ENCODE measurements at regions not wholly inside any gene's neighbourhood (a gene's known extent, or its start where the extent isn't known, plus 50 kb on each side); places are given as distances from the start of the nearest gene placed in this dataset.

DNA sequence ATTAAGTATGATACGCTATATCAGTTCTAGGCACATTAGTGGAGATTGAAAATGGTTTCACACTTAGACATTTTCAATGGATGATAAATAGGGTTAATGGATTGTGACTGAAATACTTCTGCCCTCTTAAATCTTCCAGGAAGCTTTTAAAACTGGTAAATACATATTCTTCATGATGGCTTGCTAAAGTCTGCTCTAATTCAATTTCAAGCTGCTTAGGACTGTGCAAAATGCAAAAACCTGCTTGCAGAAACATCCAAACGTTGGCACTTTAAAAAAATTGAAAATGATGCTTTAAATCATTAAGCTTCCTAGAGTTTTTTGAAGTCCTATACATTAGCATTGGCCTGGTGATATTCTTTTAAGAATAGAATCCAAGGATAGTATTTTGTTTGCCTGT lies 214.8 kb upstream of the FSHR start:
- no peak for TF ChIP-seq CTCF (IDR thresholded peaks at IDR 0.05; ENCODE audit: control insufficient read depth, extremely low read depth, insufficient read depth)
- DNase-seq (ENCODE audit: low read depth): no peak
- no peak overlapping the region for H3K4me3 ChIP-seq (ENCODE audit: low read depth, low read length)

- no peak overlapping the region for H3K4me3 ChIP-seq (ENCODE audit: low read depth, low read length)
- TF ChIP-seq CTCF (IDR thresholded peaks at IDR 0.05; ENCODE audit: control insufficient read depth, extremely low read depth, insufficient read depth): no peak
- DNase-seq (ENCODE audit: low read depth): no peak
Measured at GRCh38 chr2:49367003-49367402, 212.7 kb upstream of the FSHR start.

- no peak for DNase-seq (ENCODE audit: low read depth)
- no peak for TF ChIP-seq CTCF (IDR thresholded peaks at IDR 0.05; ENCODE audit: control insufficient read depth, extremely low read depth, insufficient read depth)
- no peak overlapping the region for H3K4me3 ChIP-seq (ENCODE audit: low read depth, low read length)
Measured at GRCh38 chr2:49360407-49360767, 206.1 kb upstream of the FSHR start.

DNA sequence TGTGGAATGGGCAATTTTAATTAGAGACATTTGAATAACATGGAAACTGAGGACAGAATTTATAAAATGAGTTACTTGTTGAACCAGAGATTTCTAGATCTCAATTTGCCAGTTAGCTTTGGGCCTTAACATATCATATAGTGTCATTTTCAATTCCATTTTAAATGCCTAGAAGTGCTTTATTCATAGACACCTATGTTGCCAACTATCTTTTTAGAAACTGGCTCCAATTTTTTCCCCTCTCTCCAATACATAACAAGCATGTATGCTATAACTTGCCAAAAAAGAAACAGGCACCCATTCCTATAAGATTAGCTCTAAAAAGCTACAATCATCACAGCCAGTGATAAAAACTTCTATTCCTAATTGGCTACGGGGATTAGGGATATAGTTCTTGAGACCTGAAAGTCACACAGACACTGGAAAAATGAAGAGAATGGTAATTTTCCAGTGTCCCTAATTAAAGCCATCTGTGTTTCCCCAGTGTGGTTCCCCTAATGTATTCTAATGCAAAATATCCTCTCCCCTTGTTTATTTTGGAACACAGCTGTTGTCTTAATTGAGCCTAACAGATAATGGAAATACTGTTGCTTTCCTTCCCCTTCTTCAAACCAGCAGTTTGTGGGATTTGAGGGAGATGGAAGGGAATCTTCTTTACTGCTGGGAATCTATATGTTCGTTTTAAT lies 205.5 kb upstream of the FSHR start:
- DNase-seq (ENCODE audit: low read depth): no peak
- TF ChIP-seq CTCF (IDR thresholded peaks at IDR 0.05; ENCODE audit: control insufficient read depth, extremely low read depth, insufficient read depth): no peak
- H3K4me3 ChIP-seq (ENCODE audit: low read depth, low read length): no peak overlapping the region

DNA sequence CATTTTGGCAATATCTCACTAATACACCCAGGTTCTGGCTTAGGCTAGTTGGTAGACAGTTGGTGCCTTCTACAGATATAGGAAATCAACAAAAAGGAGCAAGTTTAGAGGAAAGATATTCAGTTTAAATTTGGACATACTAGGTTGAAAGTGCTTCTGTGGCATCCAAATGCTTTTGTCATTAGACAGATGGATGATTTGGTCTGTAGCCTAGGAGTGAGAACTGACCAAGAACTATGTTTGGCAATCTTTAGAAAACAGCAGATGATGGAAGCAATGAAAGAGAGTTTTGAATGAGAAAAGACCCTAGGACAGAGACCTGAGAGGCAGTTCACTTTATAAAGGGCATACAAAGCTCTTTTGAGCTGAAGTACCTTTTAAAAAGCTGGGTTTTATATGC lies 201.3 kb upstream of the FSHR start:
- DNase-seq (ENCODE audit: low read depth): no peak
- no peak for TF ChIP-seq CTCF (IDR thresholded peaks at IDR 0.05; ENCODE audit: control insufficient read depth, extremely low read depth, insufficient read depth)

GRCh38 chr2:49351560-49351959 lies 197.2 kb upstream of the FSHR start:
- TF ChIP-seq CTCF (IDR thresholded peaks at IDR 0.05; ENCODE audit: control insufficient read depth, extremely low read depth, insufficient read depth): no peak
- DNase-seq (ENCODE audit: low read depth): no peak
- no peak overlapping the region for H3K4me3 ChIP-seq (ENCODE audit: low read depth, low read length)

More for the DNA sequence above, 201.3 kb upstream of the FSHR start:
- no peak overlapping the region for H3K4me3 ChIP-seq (ENCODE audit: low read depth, low read length)

DNA sequence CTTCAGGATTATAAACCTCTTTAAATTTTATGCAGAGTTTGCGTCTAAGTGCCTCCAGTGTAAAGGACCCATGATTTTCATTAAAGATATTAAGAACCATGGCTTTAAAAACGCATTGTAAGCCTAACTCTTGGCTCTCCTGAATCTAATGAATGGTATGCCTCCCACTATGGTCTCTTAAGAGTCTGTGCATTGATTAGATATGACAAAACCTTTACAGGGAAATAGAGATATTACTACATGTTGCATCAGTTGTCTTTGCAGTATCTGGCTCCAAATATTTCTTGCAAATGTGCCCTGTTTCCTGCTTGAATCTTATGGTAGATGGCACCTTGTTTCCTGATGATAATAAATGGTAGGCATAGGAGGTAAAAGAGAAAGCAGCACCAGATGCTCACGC lies 189.3 kb upstream of the FSHR start:
- H3K4me3 ChIP-seq (ENCODE audit: low read depth, low read length): no peak overlapping the region
- TF ChIP-seq CTCF (IDR thresholded peaks at IDR 0.05; ENCODE audit: control insufficient read depth, extremely low read depth, insufficient read depth): no peak
- DNase-seq (ENCODE audit: low read depth): no peak

All from LNCaP clone FGC (cell line).